ENCODE measurements at regions not wholly inside any gene's neighbourhood (a gene's known extent, or its start where the extent isn't known, plus 50 kb on each side); places are given as distances from the start of the nearest gene placed in this dataset.

- TF ChIP-seq, protein P1, sequence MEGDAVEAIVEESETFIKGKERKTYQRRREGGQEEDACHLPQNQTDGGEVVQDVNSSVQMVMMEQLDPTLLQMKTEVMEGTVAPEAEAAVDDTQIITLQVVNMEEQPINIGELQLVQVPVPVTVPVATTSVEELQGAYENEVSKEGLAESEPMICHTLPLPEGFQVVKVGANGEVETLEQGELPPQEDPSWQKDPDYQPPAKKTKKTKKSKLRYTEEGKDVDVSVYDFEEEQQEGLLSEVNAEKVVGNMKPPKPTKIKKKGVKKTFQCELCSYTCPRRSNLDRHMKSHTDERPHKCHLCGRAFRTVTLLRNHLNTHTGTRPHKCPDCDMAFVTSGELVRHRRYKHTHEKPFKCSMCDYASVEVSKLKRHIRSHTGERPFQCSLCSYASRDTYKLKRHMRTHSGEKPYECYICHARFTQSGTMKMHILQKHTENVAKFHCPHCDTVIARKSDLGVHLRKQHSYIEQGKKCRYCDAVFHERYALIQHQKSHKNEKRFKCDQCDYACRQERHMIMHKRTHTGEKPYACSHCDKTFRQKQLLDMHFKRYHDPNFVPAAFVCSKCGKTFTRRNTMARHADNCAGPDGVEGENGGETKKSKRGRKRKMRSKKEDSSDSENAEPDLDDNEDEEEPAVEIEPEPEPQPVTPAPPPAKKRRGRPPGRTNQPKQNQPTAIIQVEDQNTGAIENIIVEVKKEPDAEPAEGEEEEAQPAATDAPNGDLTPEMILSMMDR (conservative IDR thresholded peaks at IDR 0.05; ENCODE audit: low read depth, low read length) = no peak
- TF ChIP-seq EZH2 (IDR thresholded peaks at IDR 0.05; ENCODE audit: low read length, unreplicated experiment) = no peak
- no peak for TF ChIP-seq EZH2phosphoT487 (IDR thresholded peaks at IDR 0.05; ENCODE audit: borderline replicate concordance, low read length)
Measured at GRCh38 chrX:9231491-9231890, 197.6 kb upstream of the FAM9B start.

All from PC-3 (cell line).